ENCODE measurements at regions not wholly inside any gene's neighbourhood (a gene's known extent, or its start where the extent isn't known, plus 50 kb on each side); places are given as distances from the start of the nearest gene placed in this dataset.

DNA sequence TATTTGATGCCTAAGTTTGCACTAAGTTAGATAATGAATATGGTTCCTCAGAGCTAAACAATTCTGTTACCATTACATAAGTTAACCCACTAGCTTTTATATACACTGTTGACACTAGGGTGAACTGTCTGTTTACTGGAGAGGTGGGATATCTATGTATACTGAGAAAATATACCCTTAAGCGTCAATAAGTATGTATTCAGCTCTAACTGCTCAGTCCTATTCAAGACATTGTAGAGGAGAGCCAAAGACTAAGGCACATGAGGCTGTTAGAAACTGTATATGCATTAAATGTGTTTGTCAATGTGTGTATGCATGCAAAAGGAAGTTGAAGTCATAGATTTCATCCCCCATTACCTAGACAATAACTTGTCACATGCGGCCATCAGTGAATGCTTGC, 710.0 kb downstream of the TDRD15 start:
- TF ChIP-seq, protein P1, sequence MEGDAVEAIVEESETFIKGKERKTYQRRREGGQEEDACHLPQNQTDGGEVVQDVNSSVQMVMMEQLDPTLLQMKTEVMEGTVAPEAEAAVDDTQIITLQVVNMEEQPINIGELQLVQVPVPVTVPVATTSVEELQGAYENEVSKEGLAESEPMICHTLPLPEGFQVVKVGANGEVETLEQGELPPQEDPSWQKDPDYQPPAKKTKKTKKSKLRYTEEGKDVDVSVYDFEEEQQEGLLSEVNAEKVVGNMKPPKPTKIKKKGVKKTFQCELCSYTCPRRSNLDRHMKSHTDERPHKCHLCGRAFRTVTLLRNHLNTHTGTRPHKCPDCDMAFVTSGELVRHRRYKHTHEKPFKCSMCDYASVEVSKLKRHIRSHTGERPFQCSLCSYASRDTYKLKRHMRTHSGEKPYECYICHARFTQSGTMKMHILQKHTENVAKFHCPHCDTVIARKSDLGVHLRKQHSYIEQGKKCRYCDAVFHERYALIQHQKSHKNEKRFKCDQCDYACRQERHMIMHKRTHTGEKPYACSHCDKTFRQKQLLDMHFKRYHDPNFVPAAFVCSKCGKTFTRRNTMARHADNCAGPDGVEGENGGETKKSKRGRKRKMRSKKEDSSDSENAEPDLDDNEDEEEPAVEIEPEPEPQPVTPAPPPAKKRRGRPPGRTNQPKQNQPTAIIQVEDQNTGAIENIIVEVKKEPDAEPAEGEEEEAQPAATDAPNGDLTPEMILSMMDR (IDR thresholded peaks at IDR 0.05) = no peak
- TF ChIP-seq EP300 (IDR thresholded peaks at IDR 0.05) = no peak
